K562 (cell line): ENCODE measurements at regions not wholly inside any gene's neighbourhood (a gene's known extent, or its start where the extent isn't known, plus 50 kb on each side); places are given as distances from the start of the nearest gene placed in this dataset.

Experiments
- ATAC-seq: fragments of 200-7000 bp; cut with Tn5 transposase; 3 replicates; pipeline ENCODE4 v1.9.1; 2020; ENCODE audit warnings: moderate library complexity
- BruUV-seq: library from RNA; stranded (reverse); fragments of 400-500 nt; replicated peaks from 2 replicates; lab custom pipeline; 2021; lab: Mats Ljungman, UMichigan
- CTCF ChIA-PET: fragments of 300-600 bp; formaldehyde crosslinking; extraction: SDS; loops from one replicate; lab custom pipeline; 2021; ENCODE audit warnings: low intra/inter-chr PET ratio; lab: Yijun Ruan, JAX
- POLR2A ChIA-PET: fragments of 300-600, 350-650 bp; sonication (Branson Sonifier 250); formaldehyde crosslinking; extraction: SDS; loops from one replicate; lab custom pipeline; 2021; ENCODE audit warnings: antibody characterized with exemption, inconsistent platforms; lab: Yijun Ruan, JAX
- DNase-seq, 4 experiments: peaks; one replicate each; pipeline versions ENCODE4 v3.0.0 to v3.0.0-alpha.2; 2011 to 2018; ENCODE audit warnings: low spot score in 3 of 4, mixed read lengths in 3 of 4; ENCODE audit errors: extremely low read depth in 1 of 4
- FAIRE-seq: peaks from 2 replicates; lab custom pipeline; 2011; peaks lifted over from hg19 to GRCh38; lab: Jason Lieb, UNC
- H2AFZ ChIP-seq: 2 replicates; pipeline ENCODE4 v1.6.0; 2011; ENCODE audit warnings: low read depth, low read length, control low read depth, inconsistent platforms
- H3K27ac ChIP-seq: fragments of 200-600 bp; 3 replicates; pipeline ENCODE4 v1.8.0; 2011; ENCODE audit warnings: low read depth, mild to moderate bottlenecking, control low read depth, inconsistent platforms, low read length, moderate library complexity, mixed read lengths; ENCODE audit errors: extremely low read depth
- H3K27me3 ChIP-seq, 2 experiments: fragments of 300-600 bp in 1 of 2; 2 replicates in 1 of 2; 3 replicates in 1 of 2; pipeline versions ENCODE4 v1.6.0 to v1.8.0; 2011; ENCODE audit warnings: inconsistent platforms in 2 of 2, low read length in 2 of 2, mild to moderate bottlenecking in 1 of 2, mixed read lengths in 1 of 2, moderate library complexity in 1 of 2; ENCODE audit not compliant: control insufficient read depth in 2 of 2, insufficient read depth in 2 of 2
- H3K36me3 ChIP-seq: fragments of 300-600 bp; 3 replicates; pipeline ENCODE4 v1.8.0; 2011; ENCODE audit warnings: mild to moderate bottlenecking, low read length, inconsistent platforms; ENCODE audit not compliant: control insufficient read depth, insufficient read depth
- H3K4me1 ChIP-seq, 2 experiments: fragments of 200-600 bp in 1 of 2; replicated peaks in 1 of 2; 2 replicates in 1 of 2; 3 replicates in 1 of 2; pipeline versions ENCODE4 v1.5.1 to v1.8.0; 2011; ENCODE audit warnings: inconsistent platforms in 2 of 2, low read length in 2 of 2, mild to moderate bottlenecking in 1 of 2, mixed read lengths in 1 of 2, moderate library complexity in 1 of 2; ENCODE audit not compliant: control insufficient read depth in 2 of 2, insufficient read depth in 2 of 2
- H3K4me2 ChIP-seq: 2 replicates; pipeline ENCODE4 v1.6.1; 2011; ENCODE audit warnings: low read length, control low read depth, inconsistent platforms, mixed read lengths; ENCODE audit not compliant: insufficient read depth
- H3K4me3 ChIP-seq: fragments of 200-600 bp; sonication (generic), shearing (Covaris generic); 2 replicates; pipeline ENCODE4 v1.5.1; 2016; ENCODE audit warnings: control low read depth, inconsistent platforms
- H3K79me2 ChIP-seq: fragments of 200-600 bp; 3 replicates; pipeline ENCODE4 v1.8.0; 2011; ENCODE audit warnings: low read length, inconsistent platforms; ENCODE audit not compliant: control insufficient read depth, insufficient read depth
- H3K9ac ChIP-seq, 2 experiments: 2 replicates each; pipeline versions ENCODE4 v1.6.0 to v1.6.1; 2011; ENCODE audit warnings: low read depth in 2 of 2, low read length in 2 of 2, control low read depth in 1 of 2, inconsistent platforms in 1 of 2, mild to moderate bottlenecking in 1 of 2, mixed read lengths in 1 of 2; ENCODE audit not compliant: insufficient read depth in 1 of 2
- H3K9me1 ChIP-seq: one replicate; pipeline ENCODE4 v1.6.0; 2011; ENCODE audit warnings: inconsistent platforms, mild to moderate bottlenecking, low read length, moderate library complexity; ENCODE audit not compliant: control insufficient read depth, insufficient read depth
- H3K9me3 ChIP-seq: replicated peaks from 2 replicates; pipeline ENCODE4 v1.5.1; 2011; ENCODE audit warnings: low read depth, low read length, inconsistent platforms; ENCODE audit not compliant: control insufficient read depth, insufficient read depth
- H4K20me1 ChIP-seq: replicated peaks from 2 replicates; pipeline ENCODE4 v1.6.1; 2011; ENCODE audit warnings: low read length, inconsistent platforms, mixed read lengths; ENCODE audit not compliant: control insufficient read depth, insufficient read depth
- CTBP1 ChIP-seq: fragments of 450-650 bp; IDR thresholded peaks from 2 replicates; pipeline ENCODE4 v1.6.1; 2016; ENCODE audit warnings: borderline replicate concordance
- DPF2 ChIP-seq: fragments of 450-650 bp; IDR thresholded peaks from 2 replicates; pipeline ENCODE4 v1.6.1; 2016
- EP300 ChIP-seq: IDR thresholded peaks from 2 replicates; pipeline ENCODE4 v1.6.1; 2012; ENCODE audit warnings: low read length, improper control_type of control experiment
- ETS2 ChIP-seq: IDR thresholded peaks from 2 replicates; pipeline ENCODE4 v1.6.1; 2016; ENCODE audit warnings: borderline replicate concordance, missing genetic modification characterization, mild to moderate bottlenecking, moderate library complexity, missing compliant biosample characterization; ENCODE audit not compliant: poor library complexity, severe bottlenecking
- GABPA ChIP-seq: fragments of 200-800 bp; sonication (Bioruptor generic); conservative IDR thresholded peaks from 2 replicates; pipeline ENCODE4 v1.6.1; 2016; ENCODE audit warnings: low read depth, missing genetic modification characterization, missing compliant biosample characterization
- HMG20A ChIP-seq: fragments of 450-650 bp; formaldehyde crosslinking; conservative IDR thresholded peaks from 2 replicates; pipeline ENCODE4 v1.4.0; 2020; ENCODE audit warnings: mild to moderate bottlenecking, mixed read lengths
- KAT2B ChIP-seq: IDR thresholded peaks from one replicate; pipeline ENCODE4 v1.6.1; 2012; ENCODE audit warnings: low read depth, mild to moderate bottlenecking, control low read depth, inconsistent platforms, low read length, moderate library complexity
- MEIS2 ChIP-seq: fragments of 450-650 bp; IDR thresholded peaks from 2 replicates; pipeline ENCODE4 v1.6.1; 2014; ENCODE audit warnings: mild to moderate bottlenecking; ENCODE audit not compliant: partially characterized antibody
- NFE2L1 ChIP-seq: fragments of 450-650 bp; IDR thresholded peaks from 2 replicates; pipeline ENCODE4 v1.6.1; 2016; ENCODE audit warnings: missing genetic modification characterization, low read depth, mild to moderate bottlenecking, missing compliant biosample characterization, moderate library complexity, borderline replicate concordance
- RFX5 ChIP-seq: IDR thresholded peaks from 2 replicates; pipeline ENCODE4 v1.6.1; 2011; ENCODE audit warnings: low read depth, mild to moderate bottlenecking, improper control_type of control experiment, low read length
- SMARCE1 ChIP-seq: fragments of 450-650 bp; IDR thresholded peaks from 2 replicates; pipeline ENCODE4 v1.7.1; 2016; ENCODE audit warnings: mild to moderate bottlenecking
- TAL1 ChIP-seq: fragments of 450-650 bp; IDR thresholded peaks from 2 replicates; pipeline ENCODE4 v1.6.1; 2016; ENCODE audit warnings: mild to moderate bottlenecking
- ZFX ChIP-seq: sonication (generic); formaldehyde crosslinking; IDR thresholded peaks from 2 replicates; pipeline ENCODE4 v1.8.0; 2022; ENCODE audit warnings: mild to moderate bottlenecking, missing genetic modification reagents, moderate library complexity
- ZNF764 ChIP-seq: fragments of 250-450 bp; sonication (Bioruptor Pico); IDR thresholded peaks from 2 replicates; pipeline ENCODE4 v1.4.0; 2020; ENCODE audit warnings: low read depth, mild to moderate bottlenecking, moderate library complexity
- WGBS: fragments of 100-300 bp; shearing (Covaris generic); methylation state at CpG from one replicate; pipeline ENCODE4 v1.1.6; 2016; ENCODE audit warnings: low coverage, mixed read lengths; ENCODE audit not compliant: insufficient coverage; ENCODE audit errors: missing lambda C conversion rate; 5-methylcytosine and 5-hydroxymethylcytosine counted together
- in situ Hi-C: fragments of 300-500 bp; cut with MboI; formaldehyde crosslinking; loops from 4 replicates; pipeline ENCODE4 v1.15.0; 2018; ENCODE audit warnings: inconsistent platforms, mixed read lengths
- intact Hi-C: fragments of 100-400 bp; cut with micrococcal nuclease; formaldehyde crosslinking; loops from 2 replicates; pipeline ENCODE4 v1.14.2; 2022
- TF ChIP-seq, protein P1 (sequence below): fragments of 250-450 bp; sonication (Bioruptor Pico); IDR thresholded peaks from 2 replicates; pipeline ENCODE4 v1.8.0; 2021; ENCODE audit warnings: mild to moderate bottlenecking, moderate library complexity
- TF ChIP-seq, protein P2 (sequence below), 2 experiments: fragments of 450-650 bp in 1 of 2; sonication (generic) in 1 of 2; formaldehyde crosslinking; conservative IDR thresholded peaks; 2 replicates each; pipeline versions ENCODE4 v1.4.0 to v1.8.1; 2020 to 2022; ENCODE audit warnings: mild to moderate bottlenecking in 1 of 2, missing genetic modification reagents in 1 of 2
- TF ChIP-seq, protein P3 (sequence below), 2 experiments: fragments of 450-650 bp in 1 of 2; IDR thresholded peaks; 2 replicates each; pipeline ENCODE4 v1.6.1; 2011 to 2017; ENCODE audit warnings: low read depth in 2 of 2, antibody characterized with exemption in 1 of 2, borderline replicate concordance in 1 of 2, low read length in 1 of 2, mild to moderate bottlenecking in 1 of 2, mixed read lengths in 1 of 2; ENCODE audit not compliant: control insufficient read depth in 1 of 2

- FAIRE-seq (peak; percentile 6), DNase-seq (peak in 1 of 4 experiments; percentile 23), ATAC-seq (no peak)
- peaks cover 3% of the 10 kb centered on the region for H3K9me1 ChIP-seq
- 2% methylated on average over 10 of the region's 10 CpGs for WGBS
- no TSS peak for BruUV-seq
- H3K27me3 ChIP-seq: no peaks in the 10 kb centered on the region
- intact Hi-C loops: no loop called here
- peaks cover 0 to 21% of the 10 kb centered on the region in 2 experiments; a peak in 2 of 5 replicates for H3K4me1 ChIP-seq
- H4K20me1 ChIP-seq: no peaks in the 10 kb centered on the region
- in situ Hi-C loops: no loop called here
- no peak overlapping the region for H2AFZ ChIP-seq
- ChIA-PET POLR2A (no interaction called here), CTCF (no interaction called here)
- no peak overlapping the region for H3K4me3 ChIP-seq
- peak overlapping the region; percentile 20; the same call in 1 of the 2 replicates for H3K4me2 ChIP-seq
- no peaks in the 10 kb centered on the region for H3K79me2 ChIP-seq
- H3K36me3 ChIP-seq: no peaks in the 10 kb centered on the region
- no peak overlapping the region for H3K9ac ChIP-seq
- no peaks in the 10 kb centered on the region for H3K9me3 ChIP-seq
- no peak overlapping the region for H3K27ac ChIP-seq
- TF ChIP-seq, protein P1, sequence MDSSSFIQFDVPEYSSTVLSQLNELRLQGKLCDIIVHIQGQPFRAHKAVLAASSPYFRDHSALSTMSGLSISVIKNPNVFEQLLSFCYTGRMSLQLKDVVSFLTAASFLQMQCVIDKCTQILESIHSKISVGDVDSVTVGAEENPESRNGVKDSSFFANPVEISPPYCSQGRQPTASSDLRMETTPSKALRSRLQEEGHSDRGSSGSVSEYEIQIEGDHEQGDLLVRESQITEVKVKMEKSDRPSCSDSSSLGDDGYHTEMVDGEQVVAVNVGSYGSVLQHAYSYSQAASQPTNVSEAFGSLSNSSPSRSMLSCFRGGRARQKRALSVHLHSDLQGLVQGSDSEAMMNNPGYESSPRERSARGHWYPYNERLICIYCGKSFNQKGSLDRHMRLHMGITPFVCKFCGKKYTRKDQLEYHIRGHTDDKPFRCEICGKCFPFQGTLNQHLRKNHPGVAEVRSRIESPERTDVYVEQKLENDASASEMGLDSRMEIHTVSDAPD: no peak
- TF ChIP-seq RFX5 (no peak), KAT2B (no peak), DPF2 (0 out of 2 replicates have a peak, but pooled peaks have one; percentile 42), TAL1 (peak; percentile 15; the same call in 1 of the 2 replicates), MEIS2 (peak; percentile 90), EP300 (0 out of 2 replicates have a peak, but pooled peaks have one; percentile 11), HMG20A (CRISPR knock-in tag) (no peak), GABPA (tag) (peak; percentile 52), ZNF764 (no peak), ZFX (CRISPR knock-in tag) (no peak), NFE2L1 (tag) (no peak), SMARCE1 (peak; percentile 35; the same call in 1 of the 2 replicates), ETS2 (no peak), CTBP1 (no peak)
- TF ChIP-seq, protein P2, sequence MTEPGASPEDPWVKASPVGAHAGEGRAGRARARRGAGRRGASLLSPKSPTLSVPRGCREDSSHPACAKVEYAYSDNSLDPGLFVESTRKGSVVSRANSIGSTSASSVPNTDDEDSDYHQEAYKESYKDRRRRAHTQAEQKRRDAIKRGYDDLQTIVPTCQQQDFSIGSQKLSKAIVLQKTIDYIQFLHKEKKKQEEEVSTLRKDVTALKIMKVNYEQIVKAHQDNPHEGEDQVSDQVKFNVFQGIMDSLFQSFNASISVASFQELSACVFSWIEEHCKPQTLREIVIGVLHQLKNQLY (CRISPR knock-in tag; conservative IDR thresholded peaks at IDR 0.05): no peak
- TF ChIP-seq, protein P3, sequence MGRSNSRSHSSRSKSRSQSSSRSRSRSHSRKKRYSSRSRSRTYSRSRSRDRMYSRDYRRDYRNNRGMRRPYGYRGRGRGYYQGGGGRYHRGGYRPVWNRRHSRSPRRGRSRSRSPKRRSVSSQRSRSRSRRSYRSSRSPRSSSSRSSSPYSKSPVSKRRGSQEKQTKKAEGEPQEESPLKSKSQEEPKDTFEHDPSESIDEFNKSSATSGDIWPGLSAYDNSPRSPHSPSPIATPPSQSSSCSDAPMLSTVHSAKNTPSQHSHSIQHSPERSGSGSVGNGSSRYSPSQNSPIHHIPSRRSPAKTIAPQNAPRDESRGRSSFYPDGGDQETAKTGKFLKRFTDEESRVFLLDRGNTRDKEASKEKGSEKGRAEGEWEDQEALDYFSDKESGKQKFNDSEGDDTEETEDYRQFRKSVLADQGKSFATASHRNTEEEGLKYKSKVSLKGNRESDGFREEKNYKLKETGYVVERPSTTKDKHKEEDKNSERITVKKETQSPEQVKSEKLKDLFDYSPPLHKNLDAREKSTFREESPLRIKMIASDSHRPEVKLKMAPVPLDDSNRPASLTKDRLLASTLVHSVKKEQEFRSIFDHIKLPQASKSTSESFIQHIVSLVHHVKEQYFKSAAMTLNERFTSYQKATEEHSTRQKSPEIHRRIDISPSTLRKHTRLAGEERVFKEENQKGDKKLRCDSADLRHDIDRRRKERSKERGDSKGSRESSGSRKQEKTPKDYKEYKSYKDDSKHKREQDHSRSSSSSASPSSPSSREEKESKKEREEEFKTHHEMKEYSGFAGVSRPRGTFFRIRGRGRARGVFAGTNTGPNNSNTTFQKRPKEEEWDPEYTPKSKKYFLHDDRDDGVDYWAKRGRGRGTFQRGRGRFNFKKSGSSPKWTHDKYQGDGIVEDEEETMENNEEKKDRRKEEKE (IDR thresholded peaks at IDR 0.05; ENCODE audit: borderline replicate concordance in 1 of 2, control insufficient read depth in 1 of 2, low read depth in 2 of 2, low read length in 1 of 2): no peak
These were observed 387.2 kb downstream of the NPIPA8 start for GRCh38 chr16:17949141-17949981.
